ENCODE measurements at regions not wholly inside any gene's neighbourhood (a gene's known extent, or its start where the extent isn't known, plus 50 kb on each side); places are given as distances from the start of the nearest gene placed in this dataset.
"Not testable (repeated sequence)": the region's sequence is repeated elsewhere in the genome, so short reads cannot be mapped to it uniquely, and the experiment has no call there.

DNA sequence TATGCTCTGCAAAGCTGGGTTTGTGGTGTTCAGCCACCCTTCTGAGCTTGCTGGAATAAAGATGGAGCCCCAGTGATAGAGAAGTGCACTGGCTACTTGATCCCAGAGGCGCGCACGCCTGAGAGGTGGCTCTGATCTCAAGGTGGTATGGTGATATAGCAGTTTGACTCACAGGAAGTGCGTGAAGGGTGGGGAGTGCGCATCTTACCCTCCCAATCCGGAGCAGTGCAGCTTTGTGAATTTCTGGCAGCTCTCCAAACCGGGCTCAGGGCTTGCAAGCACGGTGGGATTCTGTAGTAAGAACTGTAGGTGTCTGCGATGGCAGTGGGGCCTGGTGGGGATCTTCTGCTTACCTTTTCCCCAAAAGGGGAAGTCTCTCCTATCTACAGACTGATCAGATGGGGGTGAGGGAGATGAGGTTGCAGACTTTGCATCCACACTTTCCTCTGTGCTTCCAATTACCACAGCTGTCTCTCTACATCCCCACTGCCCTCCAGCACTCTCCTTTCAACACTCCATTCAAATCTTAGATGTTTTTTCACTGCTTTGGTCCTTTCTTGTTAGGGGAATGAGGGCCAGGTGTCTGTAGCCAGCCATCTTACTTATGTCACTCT, 197.4 kb upstream of the SLC38A2 start:
- DNase-seq: no peak

DNA sequence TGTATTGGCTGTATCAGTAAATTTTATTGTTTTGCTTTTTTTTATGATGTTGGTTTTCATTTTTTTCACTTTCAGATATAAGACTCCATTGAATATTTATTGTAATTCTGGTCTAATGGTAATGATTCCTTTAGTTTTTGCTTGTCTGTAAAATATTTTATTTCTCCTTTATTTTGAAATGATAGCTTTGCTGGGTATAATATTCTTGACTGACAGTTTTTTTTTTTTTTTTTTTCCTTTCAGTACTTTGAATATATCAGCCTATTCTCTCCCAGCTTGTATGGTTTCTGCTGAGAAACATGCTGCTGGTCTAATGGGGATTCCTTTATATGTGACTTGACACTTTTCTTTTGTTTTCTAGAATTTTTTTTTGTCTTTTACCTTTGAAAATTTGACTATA, 195.1 kb upstream of the SLC38A2 start:
- no peak for DNase-seq

DNA sequence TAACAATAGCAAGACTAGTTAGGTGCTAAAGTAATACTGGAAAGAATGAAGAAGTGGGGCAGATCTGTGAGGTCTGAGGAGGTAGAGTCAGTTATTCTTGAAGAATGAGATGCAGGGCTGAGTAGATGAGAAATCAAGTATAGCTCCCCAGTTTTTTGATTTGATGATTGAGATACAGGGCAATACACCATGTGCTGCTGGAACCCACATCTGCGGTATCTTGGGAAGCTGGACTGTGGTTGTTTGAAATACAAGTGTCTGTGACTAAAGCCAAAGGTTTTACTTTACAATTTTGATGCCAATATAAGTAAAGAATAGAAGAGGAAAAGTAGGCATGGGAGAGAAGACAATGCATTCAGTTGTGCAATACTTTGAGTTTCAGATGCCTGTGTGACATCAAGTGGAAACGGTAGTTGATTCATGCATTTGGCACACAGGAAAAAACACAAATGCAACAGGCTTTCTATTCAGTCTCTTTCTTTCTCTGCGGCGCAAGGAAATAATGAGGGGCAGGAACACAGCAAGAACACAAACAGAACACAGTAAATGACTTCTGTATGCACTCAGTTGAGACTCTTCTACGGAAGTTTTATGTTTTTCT, 190.2 kb upstream of the SLC38A2 start:
- no peak for DNase-seq

DNA sequence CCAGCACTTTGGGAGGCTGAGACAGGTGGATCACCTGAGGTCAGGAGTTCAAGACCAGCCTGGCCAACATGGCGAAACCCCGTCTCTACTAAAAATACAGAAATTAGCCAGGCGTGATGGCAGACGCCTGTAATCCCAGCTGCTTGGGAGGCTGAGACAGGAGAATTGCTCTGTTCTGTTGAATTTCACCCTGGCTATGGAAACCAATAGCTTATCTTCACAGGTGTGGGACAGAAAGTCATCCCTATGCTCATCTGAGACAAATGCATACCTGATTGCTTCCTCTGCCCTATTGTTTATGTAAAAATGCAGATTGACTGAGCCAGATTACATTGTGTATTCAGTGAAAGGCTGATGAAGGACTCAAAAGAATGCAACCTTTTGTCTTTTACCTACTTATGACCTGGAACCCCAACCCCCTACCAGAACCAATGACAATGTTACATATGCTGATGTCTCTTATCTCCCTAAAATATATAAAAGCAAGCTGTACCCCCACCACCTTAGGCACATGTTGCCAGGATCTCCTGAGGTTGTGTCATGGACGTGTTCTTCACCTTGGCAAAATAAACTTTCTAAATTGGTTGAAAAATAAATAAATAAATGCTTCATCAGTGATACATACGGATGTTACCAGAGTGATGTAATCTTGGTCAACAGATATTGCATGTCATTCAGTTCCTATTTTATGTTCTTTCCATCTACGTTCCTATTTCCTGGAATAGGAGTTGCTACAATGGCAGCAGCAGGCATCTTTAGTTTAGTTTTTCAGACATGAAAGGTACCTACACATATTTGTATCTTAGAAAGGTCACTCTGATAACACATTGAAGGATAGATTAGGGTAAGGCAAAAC, 189.4 kb upstream of the SLC38A2 start:
- DNase-seq: not testable (repeated sequence)

DNA sequence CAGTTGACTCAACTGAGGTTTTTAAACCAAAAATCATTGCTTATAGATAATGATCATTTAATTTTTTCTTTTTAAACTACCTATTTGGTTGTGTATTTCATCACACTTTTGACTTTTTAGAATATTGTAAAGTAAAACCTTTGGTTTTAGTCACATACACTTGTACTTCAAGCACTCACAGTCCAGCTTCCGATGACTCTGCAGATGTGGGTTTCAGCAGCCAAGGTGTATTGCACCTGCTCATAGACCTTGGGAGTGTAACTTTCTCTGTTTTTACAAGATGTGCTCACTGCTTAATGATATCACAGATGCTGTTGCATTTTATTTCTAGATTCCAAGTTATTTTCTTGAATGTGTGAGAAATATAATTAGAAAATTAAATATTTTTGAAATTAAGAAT, 188.3 kb upstream of the SLC38A2 start:
- no peak for DNase-seq

DNA sequence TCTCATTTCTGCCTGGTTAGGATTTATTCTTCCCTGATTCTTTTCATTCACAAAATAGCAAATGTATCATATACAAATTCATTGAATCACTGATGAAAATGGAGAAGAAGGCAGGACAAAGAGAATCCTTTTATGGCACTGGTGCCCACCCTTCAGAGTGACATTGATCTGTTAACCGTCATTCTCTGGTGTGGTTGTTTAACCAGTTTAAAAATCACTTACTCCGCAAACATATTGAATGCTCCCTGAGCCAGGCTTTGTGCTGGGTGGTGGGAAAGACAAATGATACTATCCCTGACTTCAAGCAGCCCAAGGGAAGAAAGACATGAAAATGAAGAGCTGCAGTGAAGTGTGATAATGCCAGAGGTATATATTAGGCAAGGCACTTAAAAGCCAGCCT, 187.5 kb upstream of the SLC38A2 start:
- no peak for DNase-seq

DNA sequence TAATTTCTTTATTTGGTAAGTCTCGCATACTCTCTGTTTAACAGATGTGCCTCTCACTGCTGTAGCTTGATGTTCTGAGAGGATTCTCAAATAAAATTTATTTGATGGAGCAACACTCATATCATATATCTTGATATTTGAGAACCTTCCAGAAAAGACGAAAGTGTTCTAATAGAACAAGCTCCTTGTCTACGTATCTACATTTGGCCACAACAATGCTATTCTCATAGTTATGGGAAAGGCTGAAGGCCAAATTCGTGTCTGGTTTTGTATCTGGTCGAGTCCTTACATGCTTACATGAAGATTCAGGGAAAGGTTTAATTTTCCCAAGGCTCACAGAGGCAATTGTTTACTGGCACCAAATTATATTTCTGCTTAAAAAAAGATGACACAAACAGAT, 186.7 kb upstream of the SLC38A2 start:
- DNase-seq: no peak

DNA sequence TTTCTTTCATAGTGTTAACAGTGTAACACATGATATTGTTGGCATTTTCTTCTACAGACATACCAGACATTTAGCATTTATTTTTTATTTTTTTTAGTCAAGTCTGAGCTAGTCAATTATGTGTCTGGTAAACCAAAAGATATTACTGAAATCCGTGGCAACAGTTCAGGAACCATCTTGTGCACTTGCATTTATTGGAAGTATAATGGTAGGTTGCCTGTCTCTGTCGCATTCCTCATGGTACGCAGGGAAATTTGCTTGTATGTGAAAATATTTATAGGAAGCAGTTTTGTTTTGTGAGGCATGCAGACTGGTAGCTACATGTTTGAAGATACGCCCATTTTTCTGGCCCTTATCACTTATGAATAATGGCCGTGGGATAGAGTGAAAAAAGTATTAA, 186.1 kb upstream of the SLC38A2 start:
- DNase-seq: no peak

DNA sequence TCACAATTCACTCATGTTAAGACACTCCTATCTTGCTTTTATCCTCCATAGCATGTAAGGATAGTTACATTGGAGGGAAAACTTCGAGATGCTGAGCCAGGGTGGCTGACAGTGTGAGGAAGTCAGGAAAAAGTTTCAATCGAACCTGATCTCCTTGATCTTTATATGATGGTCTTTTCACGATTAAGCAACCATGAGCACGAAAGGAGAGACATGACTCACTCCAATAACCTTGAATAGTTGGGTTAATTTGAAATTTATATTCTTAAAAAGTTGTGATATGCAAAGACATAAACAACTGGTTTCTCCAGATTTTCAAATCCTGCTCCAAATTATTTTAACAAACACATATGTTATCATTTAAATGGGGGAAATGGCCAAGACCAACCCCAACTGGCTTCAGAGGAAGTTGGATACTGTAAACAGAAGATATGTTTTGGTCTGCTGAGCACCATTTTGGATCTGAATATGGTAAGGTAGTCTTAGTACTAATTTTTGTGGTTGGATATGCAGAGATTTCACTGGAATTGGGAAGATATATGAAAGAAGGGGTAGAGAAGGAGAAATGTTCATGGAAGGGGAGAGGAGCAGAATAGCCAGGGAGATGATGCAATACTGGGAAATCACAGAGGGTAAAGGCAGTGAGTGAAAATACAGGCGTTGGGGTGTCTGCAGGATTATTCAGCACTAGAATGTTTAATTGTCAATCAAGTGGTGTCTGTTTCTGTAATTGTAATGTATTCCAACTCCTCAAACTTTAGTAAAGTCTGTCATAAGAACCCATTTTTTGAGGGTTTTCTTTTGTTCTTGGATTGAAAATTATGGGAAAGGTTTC, 185.2 kb upstream of the SLC38A2 start:
- no peak for DNase-seq

DNA sequence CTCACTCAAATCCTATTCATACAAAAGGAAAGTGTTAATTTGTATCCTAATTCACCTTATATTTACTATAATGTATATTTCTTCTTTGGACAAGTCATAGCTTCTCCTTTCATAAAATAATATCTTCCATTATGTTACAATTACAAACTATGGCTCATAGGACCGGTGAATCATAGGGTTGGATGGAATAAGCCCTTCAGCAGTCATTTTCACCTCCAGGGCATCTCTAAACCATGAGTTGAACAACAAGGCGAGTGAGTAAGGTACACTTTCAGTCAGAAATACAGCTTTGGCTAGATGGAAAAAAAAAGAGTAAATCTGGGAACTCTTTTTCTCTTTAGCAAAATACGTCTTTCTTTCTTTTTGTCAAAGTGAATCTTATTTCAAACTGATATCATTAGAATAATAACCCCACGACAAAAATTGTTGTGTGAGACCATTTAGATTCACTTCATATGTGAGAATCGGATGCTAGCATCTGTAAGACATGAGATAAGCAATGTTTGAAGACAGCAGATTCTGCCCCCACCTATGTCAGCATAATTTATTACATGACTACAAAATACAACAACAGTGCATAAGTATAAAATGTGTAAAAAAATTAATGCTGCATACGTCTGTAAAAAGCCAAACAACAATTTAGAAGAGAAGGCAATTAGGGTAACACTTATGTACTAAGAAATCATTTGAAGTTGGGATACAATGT, 184.4 kb upstream of the SLC38A2 start:
- DNase-seq: no peak

DNA sequence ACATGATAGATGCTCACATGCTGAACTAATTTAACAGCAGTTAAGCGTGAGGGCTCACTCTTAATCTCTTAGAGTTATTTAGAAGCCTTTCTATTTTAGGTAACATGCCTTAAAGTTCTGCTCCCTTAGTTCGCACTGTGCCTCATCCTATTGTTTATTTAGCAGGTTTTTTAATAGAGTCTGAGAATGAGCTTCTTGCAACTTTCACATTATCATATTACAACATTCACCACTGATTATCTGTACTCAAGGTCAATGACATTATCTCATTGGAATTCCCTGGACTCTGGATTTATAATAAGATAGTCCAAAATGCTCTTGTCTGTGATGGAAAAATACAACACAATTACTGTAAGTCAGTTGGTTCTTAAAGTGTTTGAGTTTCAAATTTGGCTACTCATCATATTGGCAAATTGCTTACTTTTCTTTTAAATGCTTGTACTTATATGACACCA, 183.6 kb upstream of the SLC38A2 start:
- DNase-seq: no peak

DNA sequence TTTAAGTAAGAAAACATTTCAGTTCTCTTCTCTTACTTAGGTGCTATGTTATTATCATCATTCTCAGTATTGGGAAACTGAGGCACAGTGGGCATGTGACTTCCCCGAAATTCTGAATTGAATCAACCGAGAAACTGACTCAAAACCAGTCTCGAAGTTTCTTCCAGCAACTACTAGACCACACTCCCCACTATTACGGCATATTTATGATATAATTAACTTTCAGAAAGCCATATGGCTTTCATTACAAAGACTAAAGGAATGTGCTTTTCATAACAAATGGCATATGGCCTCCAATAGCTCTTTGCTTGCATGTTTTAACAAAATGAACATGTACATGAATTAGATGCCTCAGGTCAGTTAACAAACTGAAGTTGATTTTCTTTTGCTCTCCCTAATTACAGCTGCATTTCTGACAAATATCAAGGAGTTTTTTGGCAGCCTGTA, 182.9 kb upstream of the SLC38A2 start:
- DNase-seq: no peak

DNA sequence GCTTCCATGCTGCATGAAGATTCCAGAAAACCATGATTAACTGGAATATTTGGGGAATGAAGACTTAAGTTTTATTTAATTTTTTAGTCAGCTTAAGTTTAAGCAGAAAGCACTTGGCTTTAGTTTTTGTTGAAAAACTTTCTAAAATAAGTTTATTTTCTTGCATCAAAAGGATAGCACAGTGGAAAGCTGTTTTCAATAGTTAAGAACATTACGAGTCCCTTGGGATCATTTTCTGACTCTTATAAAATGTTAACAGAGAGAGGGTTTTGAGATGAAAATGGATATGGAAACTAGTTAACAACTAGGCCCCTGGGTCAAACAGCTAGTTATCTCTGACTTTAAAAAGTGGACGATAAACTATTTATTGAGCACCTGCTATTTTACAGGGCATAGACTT, 181.9 kb upstream of the SLC38A2 start:
- DNase-seq: no peak

DNA sequence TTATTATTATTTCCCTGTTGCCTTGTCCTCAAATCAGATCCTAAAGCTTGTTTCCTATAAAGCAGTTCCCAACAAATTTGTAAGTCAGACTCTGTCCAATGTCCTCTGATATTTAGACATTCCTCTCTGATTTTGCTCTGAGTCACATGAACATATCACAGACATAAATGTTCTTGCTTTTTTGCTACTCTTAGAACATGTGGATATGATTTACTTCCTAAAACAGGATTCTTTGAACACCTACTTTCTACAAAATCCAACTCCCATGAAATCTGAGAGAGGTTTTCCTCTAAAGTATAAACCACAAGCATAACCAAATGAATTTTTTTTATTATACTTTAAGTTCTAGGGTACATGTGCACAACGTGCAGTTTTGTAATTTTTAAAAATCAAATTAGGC, 181.3 kb upstream of the SLC38A2 start:
- DNase-seq: no peak

DNA sequence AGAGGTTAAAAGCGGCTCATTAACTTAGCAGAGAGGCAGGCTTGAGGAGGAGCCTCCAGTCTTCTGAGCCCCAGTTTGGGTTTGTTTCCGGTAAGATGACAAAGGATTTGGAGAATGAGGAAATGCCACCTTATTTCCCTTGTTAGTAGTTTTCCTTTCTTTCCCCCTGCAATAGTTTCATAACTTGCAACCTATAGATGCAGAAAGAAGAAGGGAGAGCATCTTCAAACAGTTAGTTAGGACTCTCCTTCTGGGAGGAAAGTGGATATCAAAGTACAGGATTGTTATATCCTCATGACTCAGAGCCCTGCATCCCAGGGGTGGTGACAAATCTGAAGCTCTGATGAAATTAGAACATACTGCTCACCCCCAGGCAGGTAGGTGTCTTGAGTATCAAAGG, 180.7 kb upstream of the SLC38A2 start:
- no peak for DNase-seq

DNA sequence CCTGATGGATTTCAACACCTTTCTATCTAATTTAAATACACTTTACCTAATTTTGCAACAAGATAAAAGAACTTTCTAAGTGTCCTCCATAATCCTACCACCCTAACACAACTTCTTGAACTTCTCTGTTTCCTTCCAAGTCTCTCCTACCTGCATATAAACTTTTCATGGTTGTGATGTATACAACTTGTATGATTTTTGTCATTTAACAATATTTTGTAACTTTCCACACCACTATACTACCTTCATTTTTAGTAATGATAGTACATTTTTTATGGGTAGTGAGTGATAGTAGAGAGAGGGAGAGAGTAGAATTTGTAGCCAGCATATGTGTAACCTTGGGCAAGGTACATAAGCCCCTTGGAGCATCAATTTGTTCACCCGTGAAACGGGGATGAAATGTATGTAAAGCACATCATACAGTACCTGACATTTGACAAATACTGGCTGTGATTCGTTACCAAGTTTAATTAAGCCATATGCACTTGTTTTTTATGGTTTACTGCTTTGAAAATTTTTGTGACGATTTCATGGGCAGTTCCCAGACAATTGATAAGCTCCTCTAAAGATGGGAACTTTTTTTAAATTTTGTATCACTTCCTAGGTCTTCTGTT, 177.8 kb upstream of the SLC38A2 start:
- no peak for DNase-seq

DNA sequence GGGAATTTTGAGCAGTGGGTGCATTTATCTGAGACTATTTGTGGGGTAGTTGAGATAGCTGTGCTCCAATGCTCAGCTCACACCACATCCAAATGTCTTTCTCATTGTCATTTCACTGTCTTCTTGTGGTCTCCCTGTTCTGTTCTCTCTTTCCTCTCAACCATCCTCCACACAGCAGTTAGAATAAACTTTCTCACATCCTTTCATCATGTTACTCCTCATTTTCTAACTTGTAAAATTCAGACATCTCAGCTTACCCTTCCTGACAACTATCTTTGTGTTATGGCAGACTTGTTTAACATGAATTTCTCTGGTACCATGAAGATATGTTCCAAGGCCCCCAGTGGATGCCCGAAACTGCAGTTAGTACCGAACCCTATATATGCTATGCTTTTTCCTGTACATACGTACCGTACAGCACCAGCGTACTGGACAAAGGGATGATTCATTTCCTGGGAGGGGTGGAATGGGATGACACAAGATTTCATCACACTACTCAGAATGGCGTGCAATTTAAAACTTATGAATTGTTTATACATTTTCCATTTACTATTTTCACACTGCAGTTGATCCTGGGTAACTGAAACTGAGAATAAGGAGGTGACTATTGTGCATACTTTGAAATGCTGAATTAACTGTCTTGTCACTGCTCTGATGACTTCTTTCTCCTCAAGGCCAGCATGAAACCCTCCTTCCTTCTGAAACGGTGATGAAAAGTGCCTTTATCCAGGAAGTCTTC, 177.1 kb upstream of the SLC38A2 start:
- DNase-seq: peak; percentile 64

DNA sequence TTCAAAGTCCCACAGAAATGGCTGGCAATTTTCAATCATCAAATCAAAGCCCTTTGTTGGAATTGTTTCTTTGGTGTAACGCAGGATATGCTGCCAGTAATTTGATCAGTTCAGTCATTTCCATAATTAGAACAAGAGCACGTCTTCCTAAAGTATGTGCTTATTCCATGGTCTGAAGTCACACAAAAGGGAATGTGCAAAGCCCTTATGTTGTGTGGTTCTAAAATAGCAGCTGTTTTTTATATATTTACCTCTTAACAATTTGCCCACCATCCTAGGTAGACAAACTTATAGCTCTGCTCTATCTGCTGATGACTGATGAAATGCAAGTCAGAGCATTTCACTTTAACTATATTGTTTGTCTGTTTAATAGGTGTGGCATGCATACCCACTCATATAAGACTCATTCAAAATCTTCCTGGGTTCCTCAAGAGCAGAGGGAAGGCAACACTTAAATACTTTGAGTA, 176.1 kb upstream of the SLC38A2 start:
- DNase-seq: no peak

DNA sequence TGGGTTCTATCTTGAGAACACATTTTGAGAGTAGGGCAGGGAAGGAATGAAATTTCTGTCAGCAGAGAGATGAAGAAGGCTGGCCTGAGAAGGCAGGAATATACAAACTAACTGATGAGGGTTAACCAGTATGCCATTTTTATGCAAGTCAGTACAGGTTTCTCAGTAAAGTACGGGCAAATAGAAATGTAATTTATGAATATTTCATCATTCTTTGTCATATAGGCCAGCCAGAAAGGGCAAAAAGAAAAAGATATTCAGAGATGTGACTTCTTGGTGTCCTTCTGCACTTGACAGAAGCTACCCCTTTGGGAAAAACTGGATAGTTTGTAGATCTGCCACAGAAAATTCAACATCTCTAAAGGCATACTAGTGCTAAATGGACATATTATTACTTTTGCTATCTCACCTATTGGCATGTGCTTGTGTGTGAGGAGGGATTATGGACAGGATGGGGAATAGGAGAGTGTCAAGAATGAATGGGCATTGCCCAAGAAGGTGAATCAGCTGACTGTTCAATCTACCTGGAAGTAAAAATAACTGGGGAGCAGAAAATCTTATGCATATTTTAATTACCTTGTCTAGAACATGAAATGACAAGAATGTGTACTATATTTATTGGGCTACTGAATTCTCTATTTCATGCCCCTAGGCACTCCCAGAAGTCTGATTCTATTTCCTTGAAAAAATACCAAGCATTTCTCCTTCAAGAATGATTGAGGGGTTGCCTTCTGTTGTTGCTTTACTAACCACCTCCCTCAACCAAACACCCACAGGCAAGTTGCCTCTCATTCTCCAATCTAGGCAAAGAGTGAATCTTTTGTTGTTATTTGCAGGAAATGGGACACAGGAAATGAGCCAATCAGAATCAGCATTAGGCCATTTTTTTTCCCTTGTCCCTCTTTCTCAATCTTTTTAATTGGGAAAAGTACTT, 175.1 kb upstream of the SLC38A2 start:
- DNase-seq: no peak
